Kidney (tissue), 13 donors: ENCODE measurements at regions not wholly inside any gene's neighbourhood (a gene's known extent, or its start where the extent isn't known, plus 50 kb on each side); places are given as distances from the start of the nearest gene placed in this dataset.
A peak's percentile ranks its signal among the peaks of the same experiment; 100 is the strongest.

ENCODE experiments used
- DNase-seq, 5 donors: peaks; one replicate each; pipeline ENCODE4 v3.0.0-alpha.2; 2013 to 2020
- FAIRE-seq: peaks from 2 replicates; lab custom pipeline; 2012; peaks lifted over from hg19 to GRCh38; lab: Jason Lieb, UNC
- H3K27ac ChIP-seq, 2 donors: one replicate each; pipeline ENCODE4 v1.7.0; 2013; ENCODE audit warnings: low read depth in 2 of 2, low read length in 2 of 2, inconsistent platforms in 1 of 2
- H3K27me3 ChIP-seq: one replicate; pipeline ENCODE4 v1.7.1; 2013; ENCODE audit warnings: low read length, inconsistent platforms; ENCODE audit not compliant: control insufficient read depth, insufficient read depth
- H3K36me3 ChIP-seq, 3 donors: one replicate each; pipeline versions ENCODE4 v1.7.0 to v1.7.1; 2013; ENCODE audit warnings: low read length in 3 of 3, control low read depth in 1 of 3, inconsistent platforms in 1 of 3; ENCODE audit not compliant: insufficient read depth in 3 of 3, control insufficient read depth in 2 of 3
- H3K4me1 ChIP-seq, 3 donors: one replicate each; pipeline versions ENCODE4 v1.7.0 to v1.7.1; 2013; ENCODE audit warnings: low read length in 3 of 3, inconsistent platforms in 1 of 3, low read depth in 1 of 3; ENCODE audit not compliant: control insufficient read depth in 2 of 3, insufficient read depth in 2 of 3
- H3K4me3 ChIP-seq, 3 donors: one replicate each; pipeline versions ENCODE4 v1.7.0 to v1.8.1; 2013; ENCODE audit warnings: low read length in 3 of 3, control low read depth in 1 of 3, inconsistent platforms in 1 of 3
- H3K9ac ChIP-seq, 3 donors: one replicate each; pipeline versions ENCODE4 v1.7.0 to v1.7.1; 2013; ENCODE audit warnings: low read length in 3 of 3, control low read depth in 1 of 3, inconsistent platforms in 1 of 3
- H3K9me3 ChIP-seq, 3 donors: one replicate each; pipeline versions ENCODE4 v1.7.0 to v1.7.1; 2013; ENCODE audit warnings: low read length in 3 of 3, control low read depth in 1 of 3, inconsistent platforms in 1 of 3; ENCODE audit not compliant: control insufficient read depth in 2 of 3, insufficient read depth in 1 of 3
- intact Hi-C: fragments of 100-400 bp; cut with DNase I; formaldehyde crosslinking; loops from one replicate; pipeline ENCODE4 v1.11.1; 2022
- TF ChIP-seq, protein P1 (sequence below): IDR thresholded peaks from 3 replicates; pipeline ENCODE4 v1.5.1; 2012; ENCODE audit warnings: mild to moderate bottlenecking, moderate library complexity, borderline replicate concordance; ENCODE audit not compliant: insufficient read depth; ENCODE audit errors: extremely low read depth
- donor health status: control.
- donor health status: control.
- donor health status: control.
- donor health status: control.
- donor health status: control.
- donor health status: DM: yes; HTN: yes; CAD: no.
- donor health status: Normal renal cell carcinoma (clear cell type).

DNA sequence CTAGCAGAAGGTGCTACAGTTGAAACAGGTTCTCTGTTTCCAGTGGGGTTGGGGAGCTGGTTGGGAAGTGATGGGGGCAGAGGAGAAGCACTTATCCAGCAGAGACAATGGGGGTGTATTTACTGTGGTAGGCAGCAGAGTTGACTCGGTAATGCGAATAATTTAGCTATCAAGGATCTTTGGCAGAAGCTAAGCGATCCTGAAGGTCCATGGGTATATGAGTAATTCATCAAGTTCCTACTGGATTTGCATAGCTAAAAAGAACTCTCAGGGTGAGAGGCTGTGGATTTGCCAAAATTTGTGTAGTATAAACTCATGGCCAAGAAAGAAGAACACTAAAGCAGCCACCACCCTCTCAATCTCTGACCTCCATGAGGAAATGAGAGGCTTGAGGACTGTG lies 61.2 kb upstream of the EGFLAM start:
- no peak overlapping the region for H3K27ac ChIP-seq
- H3K9ac ChIP-seq, result no peak overlapping the region
- no peak for FAIRE-seq
- TF ChIP-seq, protein P1, sequence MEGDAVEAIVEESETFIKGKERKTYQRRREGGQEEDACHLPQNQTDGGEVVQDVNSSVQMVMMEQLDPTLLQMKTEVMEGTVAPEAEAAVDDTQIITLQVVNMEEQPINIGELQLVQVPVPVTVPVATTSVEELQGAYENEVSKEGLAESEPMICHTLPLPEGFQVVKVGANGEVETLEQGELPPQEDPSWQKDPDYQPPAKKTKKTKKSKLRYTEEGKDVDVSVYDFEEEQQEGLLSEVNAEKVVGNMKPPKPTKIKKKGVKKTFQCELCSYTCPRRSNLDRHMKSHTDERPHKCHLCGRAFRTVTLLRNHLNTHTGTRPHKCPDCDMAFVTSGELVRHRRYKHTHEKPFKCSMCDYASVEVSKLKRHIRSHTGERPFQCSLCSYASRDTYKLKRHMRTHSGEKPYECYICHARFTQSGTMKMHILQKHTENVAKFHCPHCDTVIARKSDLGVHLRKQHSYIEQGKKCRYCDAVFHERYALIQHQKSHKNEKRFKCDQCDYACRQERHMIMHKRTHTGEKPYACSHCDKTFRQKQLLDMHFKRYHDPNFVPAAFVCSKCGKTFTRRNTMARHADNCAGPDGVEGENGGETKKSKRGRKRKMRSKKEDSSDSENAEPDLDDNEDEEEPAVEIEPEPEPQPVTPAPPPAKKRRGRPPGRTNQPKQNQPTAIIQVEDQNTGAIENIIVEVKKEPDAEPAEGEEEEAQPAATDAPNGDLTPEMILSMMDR, result no peak
- H3K9me3 ChIP-seq, result no peaks in the 10 kb centered on the region
- H3K36me3 ChIP-seq, result no peaks in the 10 kb centered on the region
- no peak for DNase-seq
- peaks cover 0 to 3% (median 0%) of the 10 kb centered on the region in 3 donors for H3K4me1 ChIP-seq
- no peaks in the 10 kb centered on the region for H3K27me3 ChIP-seq
- intact Hi-C loops, result loop anchor here (5.0 kb wide), 1 partner anchor 365 kb away; no protein-coding TSS in a partner anchor
- no peak overlapping the region for H3K4me3 ChIP-seq

DNA sequence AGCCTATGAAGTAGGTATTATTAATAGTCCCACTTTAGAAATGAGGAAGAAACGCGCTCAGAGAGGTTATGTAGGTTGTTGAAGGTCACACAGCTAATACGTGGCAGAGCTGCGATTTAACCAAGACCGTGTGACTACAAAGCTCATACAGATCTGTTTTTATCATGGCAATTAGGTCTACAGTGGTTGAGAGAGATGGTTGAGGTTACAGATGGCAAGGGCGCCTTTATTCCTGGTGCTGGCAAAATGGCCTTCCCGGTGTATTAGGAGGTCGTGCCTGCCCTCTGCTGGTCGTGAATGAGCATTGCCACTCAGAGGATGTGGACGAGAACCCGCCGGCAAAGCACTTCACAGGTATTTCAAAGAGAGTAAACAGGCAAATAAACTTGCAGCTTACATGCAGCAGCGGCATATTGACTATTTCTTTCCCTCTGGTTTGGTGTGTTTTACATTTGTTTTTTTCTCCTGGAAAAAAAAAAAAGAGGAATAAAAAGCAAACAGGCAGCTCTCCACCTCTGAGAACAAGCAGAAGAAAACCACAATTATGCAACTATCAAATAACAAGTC lies 65.3 kb upstream of the EGFLAM start:
- Histone ChIP-seq H3K27ac (no peak overlapping the region), H3K4me3 (no peak overlapping the region), H3K36me3 (no peaks in the 10 kb centered on the region), H3K9ac (no peak overlapping the region), H3K27me3 (no peaks in the 10 kb centered on the region), H3K4me1 (peaks cover 0 to 3% (median 0%) of the 10 kb centered on the region in 3 donors), H3K9me3 (no peaks in the 10 kb centered on the region)
- DNase-seq (peak; percentile 80 to 85 (median 82)), FAIRE-seq (no peak)
- intact Hi-C loops, result no loop called here
- TF ChIP-seq, protein P1, result peak; percentile 92

DNA sequence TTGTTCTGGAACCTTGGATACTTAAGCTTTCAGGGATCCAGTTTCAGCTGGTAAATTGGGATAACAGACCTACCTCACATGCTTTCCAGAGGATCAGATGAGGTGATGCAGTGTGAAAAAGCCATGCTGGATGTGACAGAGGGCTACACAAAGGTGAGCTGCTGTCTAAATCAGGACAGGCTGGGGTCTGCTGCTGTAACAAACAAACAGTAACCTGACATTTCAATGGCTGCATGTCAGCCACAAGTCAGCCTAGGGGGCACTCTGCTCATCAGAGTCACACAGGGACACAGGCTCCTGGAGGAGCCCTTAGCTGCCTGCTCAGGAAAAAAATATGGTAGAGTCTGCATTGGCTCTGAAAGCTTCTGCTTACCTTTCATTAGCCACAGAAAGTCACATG lies 66.7 kb upstream of the EGFLAM start:
- Histone ChIP-seq H3K27me3 (no peaks in the 10 kb centered on the region), H3K4me1 (peaks cover 0 to 3% (median 0%) of the 10 kb centered on the region in 3 donors), H3K4me3 (no peak overlapping the region), H3K27ac (no peak overlapping the region), H3K9me3 (no peaks in the 10 kb centered on the region), H3K9ac (no peak overlapping the region), H3K36me3 (no peaks in the 10 kb centered on the region)
- intact Hi-C loops, result no loop called here
- FAIRE-seq (no peak), DNase-seq (no peak)
- TF ChIP-seq, protein P1, result no peak

DNA sequence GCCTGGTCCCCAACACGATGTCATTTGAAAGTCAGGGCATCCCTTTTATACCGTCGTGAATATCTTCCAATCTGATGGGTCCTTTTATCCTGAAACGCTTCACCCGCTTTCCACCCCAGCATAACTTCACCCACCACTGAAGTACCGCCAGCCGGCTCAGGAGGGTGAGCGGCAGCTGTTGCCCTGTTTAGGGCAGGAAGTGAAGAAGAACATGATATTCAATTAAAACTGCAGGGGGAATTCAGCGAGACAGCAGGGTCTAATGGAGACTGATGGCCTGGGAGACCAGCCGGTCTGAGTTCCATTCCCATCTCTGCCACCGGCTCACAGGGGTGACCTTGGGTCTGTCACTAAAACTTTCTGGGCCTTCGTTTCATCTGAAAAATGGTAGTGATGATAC lies 68.2 kb upstream of the EGFLAM start:
- DNase-seq (peak in 4 of 5 donors; percentile 72 to 83 (median 78)), FAIRE-seq (no peak)
- H3K9ac ChIP-seq, result no peak overlapping the region
- no peak overlapping the region for H3K27ac ChIP-seq
- no peaks in the 10 kb centered on the region for H3K27me3 ChIP-seq
- TF ChIP-seq, protein P1, result no peak
- no peak overlapping the region for H3K4me3 ChIP-seq
- no peaks in the 10 kb centered on the region for H3K9me3 ChIP-seq
- intact Hi-C loops, result no loop called here
- no peaks in the 10 kb centered on the region for H3K36me3 ChIP-seq
- peaks cover 0 to 3% (median 0%) of the 10 kb centered on the region in 3 donors for H3K4me1 ChIP-seq
